NCI-H2107 (cell line): ENCODE measurements at regions not wholly inside any gene's neighbourhood (a gene's known extent, or its start where the extent isn't known, plus 50 kb on each side); places are given as distances from the start of the nearest gene placed in this dataset.
"Not testable (repeated sequence)": the region's sequence is repeated elsewhere in the genome, so short reads cannot be mapped to it uniquely, and the experiment has no call there.

Experiments
- DNase-seq: peaks from one replicate; lab custom pipeline; 2025; lab: John Stamatoyannopoulos, UW

DNA sequence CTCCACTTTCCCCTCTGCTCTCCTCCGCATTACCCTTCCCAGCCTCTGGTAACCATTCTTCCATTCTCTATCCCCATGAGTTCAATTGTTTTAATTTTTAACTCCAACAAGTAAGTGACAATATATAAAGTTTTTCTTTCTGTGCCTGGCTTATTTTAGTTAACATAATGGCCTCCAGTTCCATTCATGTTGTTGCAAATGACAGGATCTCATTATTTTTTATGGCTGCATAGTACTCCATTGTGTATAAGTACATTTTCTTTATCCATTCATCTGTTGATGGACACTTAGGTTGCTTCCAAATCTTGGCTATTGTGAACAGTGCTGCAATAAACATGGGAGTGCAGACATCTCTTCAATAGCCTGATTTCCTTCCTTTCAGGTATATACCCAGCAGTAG, 918.0 kb downstream of the UQCRFS1 start:
- not testable (repeated sequence) for DNase-seq

DNA sequence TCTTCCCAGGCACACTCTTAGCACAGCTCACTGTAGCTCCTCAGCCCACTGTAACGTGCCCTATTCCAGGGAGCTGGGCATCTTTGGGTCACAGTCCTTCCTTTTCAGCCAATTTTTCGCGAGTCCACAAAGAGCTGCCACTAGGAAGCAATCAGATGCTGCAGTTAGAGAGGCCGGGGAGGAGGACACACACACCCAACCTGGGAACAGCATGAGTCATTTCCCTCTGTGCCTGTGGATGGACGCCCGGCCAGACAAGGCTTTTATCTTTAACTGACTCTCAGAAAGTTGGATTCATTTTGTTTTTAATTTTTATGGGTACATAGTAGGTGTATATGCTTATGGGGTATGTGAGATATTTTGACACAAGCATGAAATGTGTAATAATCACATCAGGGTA, 918.6 kb downstream of the UQCRFS1 start:
- DNase-seq, result no peak

DNA sequence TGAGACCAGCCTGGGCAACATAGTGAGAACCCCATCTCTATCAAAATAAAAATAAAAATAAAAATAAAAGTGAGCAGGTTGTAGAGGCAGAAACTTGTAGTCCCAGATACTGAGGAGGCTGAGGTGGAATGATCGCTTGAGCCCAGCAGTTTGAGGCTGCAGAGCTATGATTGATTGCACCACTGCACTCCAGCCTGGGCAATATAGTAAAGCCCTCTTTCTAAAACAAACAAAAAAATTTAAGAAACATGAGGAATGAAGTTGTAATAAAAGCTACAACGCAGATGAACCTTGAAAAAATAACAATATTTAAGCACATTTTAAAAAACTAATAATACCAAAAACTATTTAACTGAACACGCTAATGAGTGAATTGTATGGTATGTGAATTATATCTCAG, 919.3 kb downstream of the UQCRFS1 start:
- no peak for DNase-seq

DNA sequence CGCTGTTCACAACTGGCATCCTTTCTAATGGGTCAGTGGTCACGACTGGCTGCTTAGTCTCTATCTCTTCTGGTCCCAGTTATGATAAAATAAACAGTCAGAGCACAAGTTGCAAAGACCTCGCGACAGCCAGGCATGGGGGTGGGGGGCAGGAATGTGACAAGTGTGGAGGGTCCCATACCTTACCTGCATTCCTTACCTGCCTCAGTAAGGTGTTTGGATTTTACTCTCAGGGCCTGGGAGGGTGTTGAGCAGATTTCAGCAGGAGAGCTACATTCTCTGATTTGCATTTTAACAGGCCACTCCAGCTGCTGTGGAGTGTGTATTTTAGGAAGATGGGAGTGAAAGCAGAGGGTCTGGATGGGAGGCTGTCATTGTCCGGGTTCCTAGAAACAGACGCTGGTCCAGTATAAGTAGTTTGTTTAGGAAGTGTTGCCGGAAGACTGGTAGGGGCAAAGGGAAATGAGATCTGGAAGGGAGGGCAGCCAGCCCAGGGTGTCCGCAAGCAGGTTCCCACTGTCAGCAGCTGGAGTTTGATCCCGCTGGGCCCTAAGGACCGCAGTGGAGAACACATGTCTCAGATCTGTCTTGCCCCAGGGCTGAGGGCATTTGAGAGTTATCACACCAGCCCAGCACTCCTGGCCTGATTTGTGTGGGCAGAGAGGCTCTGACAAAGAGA, 920.0 kb downstream of the UQCRFS1 start:
- no peak for DNase-seq

DNA sequence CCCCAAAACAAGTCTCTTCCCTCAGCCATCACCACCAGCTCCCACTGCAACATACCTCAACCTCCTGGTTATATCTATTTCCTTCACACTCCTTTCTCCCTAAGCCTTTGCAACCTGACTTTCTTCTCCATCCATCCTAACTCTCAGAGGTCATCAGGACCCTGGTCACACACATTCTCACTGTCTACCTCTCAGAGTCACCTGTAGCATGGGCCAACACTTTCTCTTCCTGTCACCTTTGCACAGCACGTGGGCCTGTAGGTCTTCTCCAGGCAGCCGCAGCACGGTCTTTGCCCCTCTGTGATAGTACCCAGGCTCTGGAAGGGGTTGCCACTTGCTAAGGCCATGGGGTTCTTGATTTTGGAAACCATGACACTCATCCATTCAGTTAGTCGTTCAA, 921.1 kb downstream of the UQCRFS1 start:
- no peak for DNase-seq

DNA sequence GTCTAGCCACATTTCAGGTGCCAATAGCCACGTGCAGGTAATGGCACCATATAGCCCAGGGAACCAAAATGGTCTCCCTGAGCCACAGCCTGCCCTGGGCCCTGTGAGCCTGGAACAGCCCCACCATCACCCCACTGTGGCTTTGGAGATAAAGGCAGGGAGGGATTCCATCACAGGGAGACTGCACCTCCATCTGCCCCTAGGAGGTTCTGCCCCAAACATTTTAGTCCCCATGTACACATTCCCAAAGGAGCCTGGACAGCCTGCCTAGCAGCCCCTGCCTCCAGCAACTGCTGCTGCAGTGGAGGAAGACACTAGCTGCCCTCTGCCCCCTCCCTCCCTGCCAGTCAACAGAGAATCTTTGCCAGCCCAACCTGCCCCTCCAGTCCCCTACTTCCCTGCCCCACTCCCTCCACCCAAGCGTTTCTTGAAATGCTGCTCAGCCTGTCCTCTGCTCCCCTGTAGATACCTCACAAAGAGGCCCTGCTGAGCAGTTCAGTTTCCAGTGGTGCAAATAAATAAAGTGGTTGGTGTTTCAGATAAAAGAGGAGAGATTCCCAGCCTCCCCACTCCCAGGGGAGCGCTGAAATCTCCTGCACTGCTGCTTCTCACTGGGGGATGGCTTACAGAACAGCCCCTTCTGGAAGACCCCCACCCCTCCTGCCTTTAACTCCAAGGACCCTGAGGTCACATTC, 921.8 kb downstream of the UQCRFS1 start:
- DNase-seq, result no peak

DNA sequence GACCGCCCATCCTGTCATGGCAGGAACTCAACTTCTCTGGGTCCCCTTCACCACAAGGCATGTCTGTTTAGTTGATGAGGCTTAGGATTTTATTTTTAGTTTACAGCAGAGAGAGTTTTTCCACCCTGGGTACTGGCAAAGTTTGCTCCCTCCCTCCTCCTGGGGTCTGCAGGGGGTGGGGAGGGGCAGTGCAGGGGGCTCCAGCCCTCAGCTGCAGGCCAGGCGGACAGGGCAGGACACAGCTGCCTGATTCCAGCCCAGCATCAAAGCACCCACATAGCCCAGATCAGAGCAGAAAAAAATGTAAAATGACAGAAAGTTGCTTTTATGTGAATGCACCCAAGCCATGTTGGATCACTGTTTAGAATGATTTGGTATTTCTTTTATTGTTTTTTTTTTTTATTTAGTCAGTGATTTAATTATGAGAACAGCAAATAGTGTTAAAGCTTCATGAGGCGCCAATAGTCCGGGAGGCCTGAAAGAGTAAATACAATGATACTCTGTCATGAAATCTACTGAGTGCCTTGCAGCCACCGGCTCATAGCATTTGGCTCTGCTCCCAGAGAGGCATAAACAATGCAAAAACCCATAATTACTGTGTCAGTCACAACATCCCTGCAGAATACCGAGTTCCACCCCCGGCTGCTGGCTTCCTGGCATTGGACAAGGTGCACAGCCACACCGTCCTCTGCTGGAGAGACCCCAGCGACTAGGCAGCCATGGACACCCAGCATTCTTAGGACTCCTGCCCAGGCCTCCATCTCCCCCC, 923.5 kb downstream of the UQCRFS1 start:
- no peak for DNase-seq

DNA sequence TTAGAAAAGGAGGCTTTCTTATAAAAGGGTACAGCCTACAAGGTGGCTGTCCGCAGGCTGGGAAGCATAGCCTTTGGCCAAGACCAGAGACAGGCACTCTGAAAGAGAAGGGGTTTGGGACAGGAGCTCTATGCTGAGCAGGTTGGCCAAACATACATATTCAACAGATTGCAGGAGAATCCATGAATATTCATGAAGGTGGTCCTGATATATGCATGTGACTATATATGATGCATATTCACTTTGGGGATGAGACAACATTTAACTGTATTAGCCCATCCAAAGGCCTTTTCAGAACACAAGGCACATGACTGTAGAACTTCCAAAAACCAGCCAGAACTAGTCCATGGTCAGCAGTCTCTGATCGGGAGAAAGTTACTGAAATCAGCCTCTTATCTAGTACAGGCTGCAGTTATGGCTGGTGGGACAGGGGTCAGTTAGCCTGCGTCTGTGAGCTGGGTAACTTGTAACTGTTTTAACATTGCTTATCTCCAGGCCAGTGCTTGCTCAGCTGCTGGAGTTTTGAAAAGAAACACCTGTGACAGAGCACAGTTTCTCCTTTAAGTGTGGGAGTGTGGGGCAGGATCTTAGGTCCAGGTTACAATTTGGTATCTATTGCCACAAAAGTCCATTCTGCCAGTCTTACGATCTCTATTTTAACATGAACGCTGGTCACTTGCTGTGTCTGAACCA, 924.2 kb downstream of the UQCRFS1 start:
- no peak for DNase-seq

DNA sequence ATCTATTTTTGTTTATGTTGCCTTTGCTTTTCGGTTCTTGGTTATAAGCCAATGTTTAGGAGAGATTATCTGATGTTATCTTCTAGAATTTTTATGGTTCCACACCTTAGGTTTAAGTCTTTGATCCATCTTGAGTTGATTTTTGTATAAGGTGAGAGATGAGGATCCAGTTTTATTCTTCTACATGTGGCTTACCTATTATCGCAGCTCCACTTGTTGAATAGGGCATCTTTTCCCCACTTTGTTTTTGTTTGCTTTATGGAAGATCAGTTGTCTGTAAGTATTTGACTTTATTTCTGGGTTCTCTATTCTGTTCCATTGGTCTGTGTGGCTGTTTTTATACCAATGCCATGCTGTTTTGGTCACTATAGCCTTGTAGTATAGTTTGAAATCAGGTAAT, 927.0 kb downstream of the UQCRFS1 start:
- DNase-seq, result no peak

DNA sequence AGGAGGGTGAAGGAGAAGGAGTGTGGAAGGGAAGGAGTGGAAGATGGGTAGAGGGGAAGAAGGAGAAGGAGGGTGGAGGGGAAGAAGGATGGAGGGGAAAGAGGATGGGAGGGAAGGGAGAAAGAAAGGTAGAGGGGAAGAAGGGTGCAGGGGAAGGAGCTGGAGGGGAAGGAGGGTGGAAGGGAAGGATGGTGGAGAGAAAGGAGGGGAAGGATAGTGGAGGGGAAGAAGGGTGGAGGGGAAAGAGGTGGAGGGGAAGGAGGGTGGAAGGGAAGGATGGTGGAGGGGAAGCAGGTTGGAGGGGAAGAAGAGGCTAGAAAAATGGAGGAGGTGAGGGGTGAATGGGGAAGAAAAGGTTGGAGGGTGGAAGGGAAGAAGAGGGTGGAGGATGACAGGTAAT, 927.9 kb downstream of the UQCRFS1 start:
- no peak for DNase-seq

DNA sequence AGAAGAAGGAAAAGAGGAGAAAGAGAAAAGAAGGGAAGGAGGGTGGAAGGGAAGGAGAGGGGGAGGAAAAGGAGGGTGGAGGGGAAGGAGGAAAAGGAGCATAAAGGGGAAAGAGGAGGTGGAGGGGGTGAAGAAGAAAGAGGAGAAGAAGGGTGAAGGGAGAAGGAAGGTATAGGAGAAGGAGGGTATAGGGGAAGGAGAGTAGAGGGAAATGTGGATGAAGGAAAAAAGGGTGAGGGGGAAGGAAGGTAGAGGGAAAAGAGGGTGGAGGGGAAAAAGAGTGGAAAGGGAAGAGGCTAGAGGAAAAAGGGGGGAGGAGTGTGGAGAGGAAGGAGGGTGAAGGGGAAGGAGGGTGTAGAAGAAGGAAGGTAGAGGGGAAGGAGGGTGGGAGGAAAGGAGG, 928.6 kb downstream of the UQCRFS1 start:
- no peak for DNase-seq

DNA sequence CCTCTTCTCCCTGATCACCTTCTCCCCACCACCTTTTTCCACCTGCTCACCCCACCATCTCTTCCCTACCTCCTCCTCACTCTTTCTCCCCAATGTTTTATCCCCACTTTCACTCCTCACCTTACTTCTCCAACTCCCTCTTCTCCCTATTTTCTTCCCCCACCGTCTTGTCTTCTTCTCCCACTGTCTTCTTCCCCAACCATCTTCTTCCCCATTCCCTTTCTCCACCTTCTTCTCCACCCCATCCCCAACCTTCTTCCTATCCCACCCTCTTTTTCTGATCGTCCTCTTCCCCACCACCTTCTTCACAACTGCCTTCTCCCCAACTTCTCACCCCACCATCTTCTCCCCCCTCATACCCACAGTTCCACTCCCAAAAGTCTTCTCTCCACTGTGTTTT, 929.4 kb downstream of the UQCRFS1 start:
- DNase-seq, result no peak

DNA sequence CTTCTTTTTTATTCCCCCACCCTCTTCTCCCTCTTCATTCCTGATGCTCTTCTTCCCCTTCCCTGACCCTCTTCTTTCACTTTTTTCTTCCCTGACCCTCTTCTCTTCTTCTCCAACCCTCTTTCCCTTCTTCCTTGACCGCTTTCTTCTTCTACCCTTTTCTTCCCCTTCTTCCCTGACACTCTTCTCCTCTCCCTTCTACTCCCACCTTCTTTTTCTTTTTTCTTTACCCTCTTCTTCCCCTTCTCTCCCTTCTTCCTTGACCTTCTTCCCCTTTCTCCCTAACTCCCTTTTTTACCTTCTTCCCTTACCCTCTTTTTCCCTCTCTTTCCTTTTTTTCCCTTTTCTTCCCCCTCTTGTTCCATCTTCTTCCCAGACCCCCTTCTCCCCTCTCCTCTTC, 931.3 kb downstream of the UQCRFS1 start:
- no peak for DNase-seq

DNA sequence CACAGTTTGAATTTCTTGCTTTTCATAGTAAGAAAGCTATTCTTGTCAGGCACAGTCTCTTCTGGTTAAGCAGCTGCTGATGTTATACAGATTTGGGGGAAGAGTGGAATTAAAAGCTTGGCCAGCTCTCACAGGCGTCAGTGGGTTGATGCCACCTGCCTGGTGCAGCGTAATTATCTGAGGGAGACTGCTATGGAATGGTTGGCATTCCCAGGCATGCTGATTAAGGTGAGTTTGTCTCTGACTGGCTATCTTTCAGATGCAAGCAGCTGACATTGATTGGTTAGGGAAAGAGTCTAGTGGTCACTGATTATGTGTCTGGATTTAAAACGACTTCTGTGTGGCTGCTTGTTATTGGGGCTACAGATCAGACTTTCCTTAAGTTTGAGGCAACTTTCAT, 948.4 kb downstream of the UQCRFS1 start:
- no peak for DNase-seq

DNA sequence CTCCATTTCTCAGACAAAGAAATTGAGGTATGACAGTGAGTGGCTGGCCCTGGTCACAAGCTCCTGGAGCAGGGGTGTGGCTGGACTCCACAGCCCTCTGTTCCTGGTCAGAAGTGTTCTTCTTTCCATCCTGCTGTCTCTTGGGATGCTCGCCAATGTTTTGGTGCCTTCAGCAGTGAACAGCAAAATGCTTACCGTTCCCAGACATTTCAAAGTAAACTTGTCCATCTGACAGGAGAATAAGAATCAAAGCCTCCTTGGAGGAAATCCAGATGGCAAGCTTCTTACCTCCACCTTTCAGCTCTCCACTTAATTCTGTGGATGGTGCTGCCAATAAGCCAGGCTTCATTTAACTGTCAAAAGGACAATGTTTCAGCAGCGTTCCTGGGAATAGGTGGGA, 954.1 kb downstream of the UQCRFS1 start:
- DNase-seq, result no peak

DNA sequence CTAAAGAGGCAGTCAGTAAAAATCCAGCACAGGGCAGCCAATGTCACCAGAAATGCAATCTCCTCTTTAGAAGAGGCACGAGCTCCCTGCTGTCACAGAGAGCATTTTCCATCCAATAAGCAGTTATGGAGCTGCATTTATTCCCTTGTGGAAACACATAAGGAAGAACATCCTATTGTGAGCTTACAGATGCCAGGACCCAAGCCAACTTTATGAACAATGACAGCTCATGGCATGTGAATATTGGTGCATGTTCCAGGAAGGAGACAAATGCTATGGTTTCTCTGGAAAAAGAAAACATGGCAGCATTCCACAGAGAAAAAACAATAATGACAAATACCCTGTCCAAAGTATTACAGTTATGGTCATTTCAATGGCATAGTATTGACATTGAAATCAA, 955.6 kb downstream of the UQCRFS1 start:
- no peak for DNase-seq

DNA sequence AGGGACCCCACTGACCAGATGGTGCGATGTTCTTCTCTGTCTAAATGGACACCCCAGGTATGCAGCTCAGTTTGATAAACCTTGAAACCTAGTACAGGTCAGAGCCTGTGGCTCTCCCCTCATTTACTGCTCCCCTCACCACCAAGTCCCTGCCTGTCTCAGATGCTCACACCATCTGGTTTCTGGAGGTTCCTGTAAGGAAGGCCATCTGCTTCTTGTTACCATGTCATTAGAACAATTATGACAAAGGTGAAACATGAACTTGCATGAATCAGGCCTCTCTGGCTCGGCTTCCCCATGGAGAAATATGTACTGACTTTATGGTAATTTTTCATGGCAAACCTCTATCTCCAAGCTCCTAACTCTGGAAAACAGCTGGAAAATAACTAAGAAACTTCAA, 965.7 kb downstream of the UQCRFS1 start:
- DNase-seq, result no peak

DNA sequence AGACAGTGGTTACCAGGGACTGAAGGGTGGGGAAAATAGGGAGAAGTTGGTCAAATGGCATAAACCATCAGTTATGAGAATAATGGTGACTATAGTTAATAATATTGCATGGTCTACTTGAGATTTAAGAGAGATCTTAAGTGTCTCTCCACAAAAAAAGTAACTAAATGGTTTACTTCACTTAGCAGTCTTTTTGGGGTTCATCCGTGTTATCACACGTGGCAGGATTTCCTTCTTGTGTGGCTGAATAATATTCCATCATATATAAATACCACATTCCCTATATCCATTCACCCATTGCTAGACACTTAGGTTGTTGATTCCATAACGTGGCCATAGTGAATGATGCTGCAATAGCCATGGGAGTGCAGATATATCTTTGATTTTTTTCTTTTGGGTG, 967.0 kb downstream of the UQCRFS1 start:
- DNase-seq, result no peak

DNA sequence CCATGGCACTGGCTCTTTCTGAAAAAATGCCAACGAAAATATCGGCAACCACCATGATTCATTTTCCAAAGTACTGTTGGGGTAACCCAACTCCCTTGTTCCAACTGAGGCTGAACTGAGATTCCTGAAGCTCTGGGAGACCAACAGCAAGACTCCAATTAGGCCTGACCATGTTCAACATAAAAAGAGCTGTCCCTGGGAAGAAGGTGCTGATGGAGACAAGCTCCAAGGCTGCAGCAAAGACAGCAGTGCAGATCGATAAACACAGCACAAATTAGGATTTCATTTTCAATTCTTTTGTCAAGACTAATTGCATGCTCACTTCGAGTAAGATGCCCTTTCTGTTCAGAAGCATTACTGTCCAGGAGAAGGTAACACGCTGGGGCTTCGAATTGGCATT, 968.0 kb downstream of the UQCRFS1 start:
- DNase-seq, result no peak

DNA sequence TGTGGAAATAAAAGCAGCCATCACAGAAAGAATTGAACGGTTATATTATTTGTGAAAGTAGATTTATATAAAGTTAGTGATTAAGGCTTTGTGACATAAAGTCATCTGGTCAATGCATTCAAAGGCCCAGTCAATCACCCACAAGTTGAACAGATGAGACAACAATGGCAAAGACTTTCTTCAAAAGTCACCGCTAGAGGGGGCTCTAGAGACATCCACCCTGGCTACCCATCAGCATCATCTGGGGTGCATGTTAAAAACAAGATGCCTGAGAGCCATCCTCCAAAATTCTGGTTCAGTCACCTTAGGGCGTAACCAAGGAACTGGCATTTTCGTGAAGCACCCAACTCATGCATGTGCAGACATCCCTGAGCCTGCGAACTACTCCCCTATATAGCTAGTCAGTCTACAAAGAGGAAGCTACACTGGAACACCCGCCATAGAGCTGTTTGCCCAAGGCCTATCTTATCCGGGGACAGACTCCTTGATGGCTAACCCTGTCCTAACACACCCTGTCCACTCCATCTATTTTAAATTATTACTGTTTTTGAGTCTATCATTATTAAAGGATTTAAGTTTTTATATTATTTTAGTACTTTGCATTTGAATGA, 970.5 kb downstream of the UQCRFS1 start:
- DNase-seq, result no peak

DNA sequence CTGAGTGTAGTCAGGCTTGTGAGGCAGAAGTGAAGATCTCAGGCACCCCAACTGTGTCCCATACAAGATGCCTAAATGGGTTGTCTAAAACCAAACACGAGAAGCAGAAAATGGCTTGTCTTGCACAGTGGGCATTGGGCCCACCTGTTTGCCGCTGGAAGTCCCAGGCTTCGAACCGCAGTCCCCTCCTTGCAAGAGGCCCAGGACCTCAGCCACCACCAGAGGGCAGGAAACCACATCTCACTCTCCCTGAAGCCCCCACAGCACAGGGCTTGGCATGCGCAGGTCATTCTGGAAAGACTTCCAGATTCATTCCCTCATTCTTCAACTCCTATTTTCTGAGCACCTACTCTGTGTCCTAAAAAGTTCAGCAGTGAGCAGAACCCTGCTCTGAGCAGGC, 973.7 kb downstream of the UQCRFS1 start:
- DNase-seq, result no peak

DNA sequence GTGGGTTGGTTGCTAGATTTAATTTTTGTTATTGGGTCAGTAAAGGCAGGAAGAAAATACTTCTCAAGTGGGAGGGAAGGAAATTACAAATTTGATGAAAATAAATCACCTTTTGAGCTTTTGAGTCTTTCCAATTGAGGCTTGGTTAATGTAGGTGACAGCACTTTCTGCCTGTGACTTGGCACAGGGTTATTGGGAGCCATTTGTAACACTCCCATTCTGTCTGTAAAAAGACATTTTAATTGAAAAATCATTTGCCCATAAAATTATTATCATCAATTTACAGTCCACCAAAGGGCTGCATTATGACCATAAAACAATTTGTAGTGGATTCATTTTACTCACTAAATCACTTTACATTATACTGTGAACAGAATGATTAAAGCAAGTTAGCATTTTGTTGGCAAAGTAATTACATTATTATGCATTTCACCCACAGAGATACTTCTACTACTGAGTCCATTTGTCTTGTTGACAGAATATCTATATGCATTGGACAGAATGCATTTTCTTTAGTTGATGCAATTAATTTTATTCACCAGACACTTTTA, 974.6 kb downstream of the UQCRFS1 start:
- DNase-seq, result no peak
